ENCODE measurements at regions not wholly inside any gene's neighbourhood (a gene's known extent, or its start where the extent isn't known, plus 50 kb on each side); places are given as distances from the start of the nearest gene placed in this dataset.

DNA sequence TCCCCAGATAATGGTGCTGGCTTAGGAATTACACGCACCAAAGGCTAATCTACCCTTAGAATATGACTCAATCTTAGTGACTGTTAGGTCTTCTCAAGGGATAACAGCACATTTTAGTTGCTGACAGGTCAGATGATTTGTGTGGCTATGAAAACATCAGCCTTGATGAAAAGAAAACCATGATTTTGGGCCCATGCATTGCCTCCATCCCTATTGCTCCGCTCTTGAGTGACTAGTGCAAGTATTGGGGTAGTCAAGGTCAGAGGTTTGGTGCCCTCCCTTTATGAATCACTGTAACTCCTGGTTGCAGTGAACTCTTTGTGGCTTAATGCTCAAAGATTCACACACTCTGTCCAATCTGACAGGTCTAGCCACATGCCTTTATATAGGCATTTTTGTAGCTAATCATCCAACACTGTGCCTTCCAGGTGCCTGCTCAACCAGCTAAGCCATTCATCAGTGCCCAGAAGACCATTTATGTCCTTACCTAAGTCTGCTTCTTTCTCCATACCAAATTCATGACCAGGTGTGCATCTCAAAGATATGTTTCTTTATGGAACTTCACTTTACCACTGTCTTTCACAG, 251.6 kb downstream of the KCNJ2 start:
- DNase-seq, result no peak
- Histone ChIP-seq H3K4me1 (ENCODE audit: control insufficient read depth, insufficient read depth, low read length) (no peaks in the 10 kb centered on the region), H2AK5ac (ENCODE audit: low read depth, low read length) (no peak overlapping the region), H3K56ac (ENCODE audit: extremely low read depth, insufficient read depth, low read length) (no peak overlapping the region), H3K27ac (ENCODE audit: insufficient read depth, low read length) (no peak overlapping the region), H2BK5ac (ENCODE audit: low read depth, low read length, poor library complexity, severe bottlenecking) (no peak overlapping the region), H2BK120ac (ENCODE audit: low read depth, low read length) (no peak overlapping the region), H3K9me3 (ENCODE audit: control insufficient read depth, insufficient read depth, low read length) (no peaks in the 10 kb centered on the region), H3K4me3 (ENCODE audit: insufficient read depth, low read depth, low read length) (no peak overlapping the region), H3K36me3 (ENCODE audit: control insufficient read depth, insufficient read depth, low read length) (no peaks in the 10 kb centered on the region), H3K9ac (ENCODE audit: low read depth, low read length) (no peak overlapping the region), H3K4me2 (ENCODE audit: low read depth, low read length) (no peak overlapping the region), H3K18ac (ENCODE audit: low read depth, low read length) (no peak overlapping the region), H2AFZ (replicated peaks; ENCODE audit: low read length, poor library complexity) (no peak overlapping the region), H2BK15ac (ENCODE audit: low read depth, low read length) (no peak overlapping the region), H4K8ac (ENCODE audit: low read depth in 2 of 2, low read length in 2 of 2) (no peak overlapping the region), H4K5ac (ENCODE audit: low read depth, low read length) (no peak overlapping the region), H3K14ac (replicated peaks; ENCODE audit: low read depth, low read length) (no peak overlapping the region), H3K23ac (ENCODE audit: low read depth, low read length) (no peak overlapping the region), H2AK9ac (replicated peaks; ENCODE audit: low read depth, low read length, poor library complexity) (no peak overlapping the region), H3K4ac (ENCODE audit: low read depth, low read length) (no peak overlapping the region), H3K79me1 (ENCODE audit: low read depth in 1 of 2, low read length in 2 of 2) (no peaks in the 10 kb centered on the region), H4K91ac (ENCODE audit: insufficient read depth, low read depth, low read length) (no peak overlapping the region), H2BK20ac (ENCODE audit: low read depth, low read length) (no peak overlapping the region), H4K20me1 (ENCODE audit: insufficient read depth, low read length) (no peaks in the 10 kb centered on the region), H3K27me3 (ENCODE audit: control insufficient read depth, insufficient read depth, low read length) (no peaks in the 10 kb centered on the region), H3K9me1 (ENCODE audit: insufficient read depth, low read length) (no peaks in the 10 kb centered on the region)
- WGBS, 2 experiments (ENCODE audit: extremely low coverage in 2 of 2, insufficient read length in 1 of 2), result no CpG with 5 or more reads among the region's 2 CpGs
- no peak for TF ChIP-seq RFX5 (IDR thresholded peaks at IDR 0.05; ENCODE audit: low read depth, low read length)
- no peak for TF ChIP-seq ELK1 (IDR thresholded peaks at IDR 0.05; ENCODE audit: borderline replicate concordance, low read depth, low read length)
- no peak for TF ChIP-seq RCOR1 (IDR thresholded peaks at IDR 0.05; ENCODE audit: insufficient replicate concordance, low read length)
- no peak for TF ChIP-seq USF2 (IDR thresholded peaks at IDR 0.05; ENCODE audit: low read depth, low read length)
- TF ChIP-seq MAZ (IDR thresholded peaks at IDR 0.05; ENCODE audit: borderline replicate concordance, low read depth, low read length), result no peak
- TF ChIP-seq BHLHE40 (IDR thresholded peaks at IDR 0.05; ENCODE audit: low read depth, low read length), result no peak
- TF ChIP-seq RAD21 (IDR thresholded peaks at IDR 0.05; ENCODE audit: low read length), result no peak
- TF ChIP-seq NFE2L2 (IDR thresholded peaks at IDR 0.05; ENCODE audit: low read depth, low read length), result no peak
- no peak for TF ChIP-seq CTCF (conservative IDR thresholded peaks at IDR 0.05; ENCODE audit: low read depth, low read length)
- no peak for TF ChIP-seq MXI1 (IDR thresholded peaks at IDR 0.05; ENCODE audit: borderline replicate concordance, low read depth, low read length)
- TF ChIP-seq CHD1 (IDR thresholded peaks at IDR 0.05; ENCODE audit: low read depth, low read length), result no peak
- TF ChIP-seq CEBPB (IDR thresholded peaks at IDR 0.05; ENCODE audit: low read depth, low read length), result no peak
- TF ChIP-seq MAFK (IDR thresholded peaks at IDR 0.05; ENCODE audit: low read depth, low read length), result no peak
- TF ChIP-seq SMC3 (IDR thresholded peaks at IDR 0.05; ENCODE audit: low read depth, low read length), result no peak
- TF ChIP-seq POLR2A (IDR thresholded peaks at IDR 0.05; ENCODE audit: low read depth, low read length), result no peak
- no TSS peak for BruUV-seq (replicated peaks)
- ChIA-PET POLR2A (ENCODE audit: unreplicated experiment) (no interaction called here), CTCF (no interaction called here)
- ATAC-seq (ENCODE audit: low read depth), result no peak
- intact Hi-C loops (cut with micrococcal nuclease) (no loop called here), dilution Hi-C loops (cut with HindIII; ENCODE audit: low sequenced_read_pairs, unreplicated experiment) (no loop called here), in situ Hi-C loops (cut with MboI; ENCODE audit: low sequenced_read_pairs) (no loop called here)

All from IMR-90 (cell line).